IMR-90 (cell line): ENCODE measurements at regions not wholly inside any gene's neighbourhood (a gene's known extent, or its start where the extent isn't known, plus 50 kb on each side); places are given as distances from the start of the nearest gene placed in this dataset.

ENCODE experiments used
- CEBPB ChIP-seq: IDR thresholded peaks from 2 replicates; pipeline ENCODE4 v1.6.1; 2012; ENCODE audit warnings: low read depth, low read length, improper control_type of control experiment
- CTCF ChIP-seq: conservative IDR thresholded peaks from 2 replicates; pipeline ENCODE4 v1.5.1; 2012; ENCODE audit warnings: mild to moderate bottlenecking, low read depth, low read length, improper control_type of control experiment
- ELK1 ChIP-seq: fragments of 150-350 bp; IDR thresholded peaks from 2 replicates; pipeline ENCODE4 v1.6.1; 2016; ENCODE audit warnings: low read depth, mild to moderate bottlenecking, low read length, moderate library complexity, borderline replicate concordance
- POLR2A ChIP-seq: IDR thresholded peaks from 2 replicates; pipeline ENCODE4 v1.6.1; 2012; ENCODE audit warnings: mild to moderate bottlenecking, low read depth, low read length
- RCOR1 ChIP-seq: IDR thresholded peaks from 2 replicates; pipeline ENCODE4 v1.6.1; 2012; ENCODE audit warnings: mild to moderate bottlenecking, low read length, improper control_type of control experiment; ENCODE audit not compliant: insufficient replicate concordance
- RFX5 ChIP-seq: IDR thresholded peaks from 2 replicates; pipeline ENCODE4 v1.8.0; 2012; ENCODE audit warnings: low read depth, mild to moderate bottlenecking, low read length, moderate library complexity

GRCh38 chr17:77579131-77579530 lies 379.4 kb upstream of the TNRC6C start:
- no peak for TF ChIP-seq CTCF
- no peak for TF ChIP-seq CEBPB
- no peak for TF ChIP-seq POLR2A
- no peak for TF ChIP-seq ELK1
- no peak for TF ChIP-seq RCOR1
- no peak for TF ChIP-seq RFX5
